ENCODE measurements at regions not wholly inside any gene's neighbourhood (a gene's known extent, or its start where the extent isn't known, plus 50 kb on each side); places are given as distances from the start of the nearest gene placed in this dataset.
A peak's percentile ranks its signal among the peaks of the same experiment; 100 is the strongest.

GRCh38 chr16:85471469-85472431 lies 141.4 kb upstream of the GSE1 start (continued):
- TF ChIP-seq ZFYVE20 (CRISPR knock-in tag; IDR thresholded peaks at IDR 0.05; ENCODE audit: borderline replicate concordance, low read depth) (no peak), HOMEZ (CRISPR knock-in tag; IDR thresholded peaks at IDR 0.05; ENCODE audit: low read depth) (no peak), RXRA (CRISPR knock-in tag; IDR thresholded peaks at IDR 0.05) (no peak), ZNF644 (CRISPR knock-in tag; IDR thresholded peaks at IDR 0.05; ENCODE audit: low read depth) (no peak), DR1 (CRISPR knock-in tag; IDR thresholded peaks at IDR 0.05) (no peak; the same call in 1 of the 2 replicates), ZNF451 (CRISPR knock-in tag; IDR thresholded peaks at IDR 0.05) (no peak), CENPT (CRISPR knock-in tag; IDR thresholded peaks at IDR 0.05; ENCODE audit: low read depth) (no peak), SIN3B (IDR thresholded peaks at IDR 0.05; ENCODE audit: low read length) (no peak), ZNF33B (CRISPR knock-in tag; IDR thresholded peaks at IDR 0.05) (no peak), DDIT3 (CRISPR knock-in tag; IDR thresholded peaks at IDR 0.05) (no peak), ZNF468 (CRISPR knock-in tag; IDR thresholded peaks at IDR 0.05) (0 out of 2 replicates have a peak, but pooled peaks have one; percentile 34), CHD2 (IDR thresholded peaks at IDR 0.05; ENCODE audit: low read depth, low read length) (no peak), SKI (IDR thresholded peaks at IDR 0.05; ENCODE audit: partially characterized antibody) (no peak), PAX8 (CRISPR knock-in tag; IDR thresholded peaks at IDR 0.05; ENCODE audit: borderline replicate concordance) (no peak), ZNF230 (CRISPR knock-in tag; IDR thresholded peaks at IDR 0.05) (no peak), ZMYM3 (CRISPR knock-in tag; IDR thresholded peaks at IDR 0.05) (0 out of 2 replicates have a peak, but pooled peaks have one; percentile 46), ZBTB7A (CRISPR knock-in tag; IDR thresholded peaks at IDR 0.05) (no peak), PHF8 (CRISPR knock-in tag; IDR thresholded peaks at IDR 0.05) (no peak), ZNF121 (CRISPR knock-in tag; IDR thresholded peaks at IDR 0.05) (peak; percentile 91)
- TF ChIP-seq, protein P1, sequence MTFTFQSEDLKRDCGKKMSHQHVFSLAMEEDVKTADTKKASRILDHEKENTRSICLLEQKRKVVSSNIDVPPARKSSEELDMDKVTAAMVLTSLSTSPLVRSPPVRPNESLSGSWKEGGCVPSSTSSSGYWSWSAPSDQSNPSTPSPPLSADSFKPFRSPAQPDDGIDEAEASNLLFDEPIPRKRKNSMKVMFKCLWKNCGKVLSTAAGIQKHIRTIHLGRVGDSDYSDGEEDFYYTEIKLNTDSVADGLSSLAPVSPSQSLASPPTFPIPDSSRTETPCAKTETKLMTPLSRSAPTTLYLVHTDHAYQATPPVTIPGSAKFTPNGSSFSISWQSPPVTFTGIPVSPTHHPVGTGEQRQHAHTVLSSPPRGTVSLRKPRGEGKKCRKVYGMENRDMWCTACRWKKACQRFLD (CRISPR knock-in tag; IDR thresholded peaks at IDR 0.05; ENCODE audit: borderline replicate concordance): 0 out of 2 replicates have a peak, but pooled peaks have one; percentile 44
- TF ChIP-seq, protein P2, sequence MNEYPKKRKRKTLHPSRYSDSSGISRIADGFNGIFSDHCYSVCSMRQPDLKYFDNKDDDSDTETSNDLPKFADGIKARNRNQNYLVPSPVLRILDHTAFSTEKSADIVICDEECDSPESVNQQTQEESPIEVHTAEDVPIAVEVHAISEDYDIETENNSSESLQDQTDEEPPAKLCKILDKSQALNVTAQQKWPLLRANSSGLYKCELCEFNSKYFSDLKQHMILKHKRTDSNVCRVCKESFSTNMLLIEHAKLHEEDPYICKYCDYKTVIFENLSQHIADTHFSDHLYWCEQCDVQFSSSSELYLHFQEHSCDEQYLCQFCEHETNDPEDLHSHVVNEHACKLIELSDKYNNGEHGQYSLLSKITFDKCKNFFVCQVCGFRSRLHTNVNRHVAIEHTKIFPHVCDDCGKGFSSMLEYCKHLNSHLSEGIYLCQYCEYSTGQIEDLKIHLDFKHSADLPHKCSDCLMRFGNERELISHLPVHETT (CRISPR knock-in tag; conservative IDR thresholded peaks at IDR 0.05): no peak
- TF ChIP-seq, protein P3, sequence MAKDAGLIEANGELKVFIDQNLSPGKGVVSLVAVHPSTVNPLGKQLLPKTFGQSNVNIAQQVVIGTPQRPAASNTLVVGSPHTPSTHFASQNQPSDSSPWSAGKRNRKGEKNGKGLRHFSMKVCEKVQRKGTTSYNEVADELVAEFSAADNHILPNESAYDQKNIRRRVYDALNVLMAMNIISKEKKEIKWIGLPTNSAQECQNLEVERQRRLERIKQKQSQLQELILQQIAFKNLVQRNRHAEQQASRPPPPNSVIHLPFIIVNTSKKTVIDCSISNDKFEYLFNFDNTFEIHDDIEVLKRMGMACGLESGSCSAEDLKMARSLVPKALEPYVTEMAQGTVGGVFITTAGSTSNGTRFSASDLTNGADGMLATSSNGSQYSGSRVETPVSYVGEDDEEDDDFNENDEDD (CRISPR knock-in tag; IDR thresholded peaks at IDR 0.05; ENCODE audit: borderline replicate concordance): no peak
- TF ChIP-seq, protein P4, sequence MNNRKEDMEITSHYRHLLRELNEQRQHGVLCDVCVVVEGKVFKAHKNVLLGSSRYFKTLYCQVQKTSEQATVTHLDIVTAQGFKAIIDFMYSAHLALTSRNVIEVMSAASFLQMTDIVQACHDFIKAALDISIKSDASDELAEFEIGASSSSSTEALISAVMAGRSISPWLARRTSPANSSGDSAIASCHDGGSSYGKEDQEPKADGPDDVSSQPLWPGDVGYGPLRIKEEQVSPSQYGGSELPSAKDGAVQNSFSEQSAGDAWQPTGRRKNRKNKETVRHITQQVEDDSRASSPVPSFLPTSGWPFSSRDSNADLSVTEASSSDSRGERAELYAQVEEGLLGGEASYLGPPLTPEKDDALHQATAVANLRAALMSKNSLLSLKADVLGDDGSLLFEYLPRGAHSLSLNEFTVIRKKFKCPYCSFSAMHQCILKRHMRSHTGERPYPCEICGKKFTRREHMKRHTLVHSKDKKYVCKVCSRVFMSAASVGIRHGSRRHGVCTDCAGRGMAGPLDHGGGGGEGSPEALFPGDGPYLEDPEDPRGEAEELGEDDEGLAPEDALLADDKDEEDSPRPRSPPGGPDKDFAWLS (CRISPR knock-in tag; IDR thresholded peaks at IDR 0.05; ENCODE audit: borderline replicate concordance): no peak
